Neural progenitor cell (in vitro differentiated cells): ENCODE measurements at regions not wholly inside any gene's neighbourhood (a gene's known extent, or its start where the extent isn't known, plus 50 kb on each side); places are given as distances from the start of the nearest gene placed in this dataset. TPM values are rescaled to one million over a fixed set of nuclear protein-coding genes. Genes with fewer than 3 reads are reported as not detected.

Experiments used
- DNase-seq: peaks from one replicate; pipeline ENCODE4 v3.0.0-alpha.2; 2016; ENCODE audit warnings: low spot score
- H2AFZ ChIP-seq: fragments of 200-600 bp; sonication (generic); replicated peaks from 2 replicates; pipeline ENCODE4 v1.6.1; 2016; ENCODE audit warnings: antibody characterized with exemption
- H3F3A ChIP-seq: fragments of 200-600 bp; sonication (generic); 2 replicates; pipeline ENCODE4 v1.6.1; 2016; ENCODE audit warnings: antibody characterized with exemption, low read depth
- H3K27ac ChIP-seq: fragments of 200-600 bp; sonication (generic); 2 replicates; pipeline ENCODE4 v1.5.1; 2016; ENCODE audit warnings: mild to moderate bottlenecking
- H3K27me3 ChIP-seq: fragments of 200-600 bp; sonication (generic); 2 replicates; pipeline ENCODE4 v1.6.1; 2016; ENCODE audit warnings: mild to moderate bottlenecking, moderate library complexity
- H3K36me3 ChIP-seq: fragments of 200-600 bp; sonication (generic); 2 replicates; pipeline ENCODE4 v1.5.1; 2016
- H3K4me1 ChIP-seq: fragments of 200-600 bp; sonication (generic); 2 replicates; pipeline ENCODE4 v1.6.1; 2016; ENCODE audit warnings: mixed run types
- H3K4me2 ChIP-seq: fragments of 200-600 bp; sonication (generic); 2 replicates; pipeline ENCODE4 v1.6.1; 2016
- H3K4me3 ChIP-seq: fragments of 200-600 bp; sonication (generic); 2 replicates; pipeline ENCODE4 v1.5.1; 2016
- H3K79me2 ChIP-seq: fragments of 200-600 bp; sonication (generic); 2 replicates; pipeline ENCODE4 v1.6.1; 2016; ENCODE audit warnings: low read depth
- H3K9ac ChIP-seq: fragments of 200-600 bp; sonication (generic); 2 replicates; pipeline ENCODE4 v1.6.1; 2016
- H3K9me3 ChIP-seq: fragments of 200-600 bp; sonication (generic); 2 replicates; pipeline ENCODE4 v1.5.1; 2016; ENCODE audit warnings: low read depth
- H4K20me1 ChIP-seq: fragments of 200-600 bp; sonication (generic); 2 replicates; pipeline ENCODE4 v1.6.1; 2016; ENCODE audit warnings: low read depth
- H3K27ac Mint-ChIP-seq: 3 replicates; pipeline ENCODE4 v1.8.0; 2021; ENCODE audit warnings: mixed read lengths
- H3K27me3 Mint-ChIP-seq: 2 replicates; pipeline ENCODE4 v1.8.0; 2022; ENCODE audit warnings: low read depth, mild to moderate bottlenecking, inconsistent platforms, moderate library complexity, mixed read lengths; ENCODE audit not compliant: insufficient read depth
- H3K36me3 Mint-ChIP-seq: 3 replicates; pipeline ENCODE4 v1.8.0; 2021; ENCODE audit warnings: mixed read lengths
- H3K4me1 Mint-ChIP-seq: 3 replicates; pipeline ENCODE4 v1.8.0; 2021; ENCODE audit warnings: mixed read lengths
- H3K4me3 Mint-ChIP-seq: 3 replicates; pipeline ENCODE4 v1.8.0; 2021; ENCODE audit warnings: mild to moderate bottlenecking, moderate library complexity, mixed read lengths
- H3K9me3 Mint-ChIP-seq: 3 replicates; pipeline ENCODE4 v1.8.0; 2020; ENCODE audit warnings: mixed read lengths
- EZH2 ChIP-seq: fragments of 200-600 bp; sonication (generic); IDR thresholded peaks from 2 replicates; pipeline ENCODE4 v1.6.1; 2017; ENCODE audit warnings: antibody characterized with exemption, mild to moderate bottlenecking, moderate library complexity
- EZH2phosphoT487 ChIP-seq: fragments of 200-600 bp; sonication (generic); IDR thresholded peaks from 2 replicates; pipeline ENCODE4 v1.6.1; 2017; ENCODE audit warnings: antibody characterized with exemption
- microRNA counts: library from miRNA; unstranded; fragments of <30 nt; microRNA quantifications from one replicate; lab custom pipeline; 2016
- microRNA-seq: library from miRNA; unstranded; fragments of <30 nt; microRNA quantifications from one replicate; pipeline ENCODE4, GENCODE V29; 2016
- small RNA-seq: library from RNA; depleted of rRNA; stranded (forward); fragments of <200 nt; gene quantifications from one replicate; pipeline ENCODE3, GENCODE V24; 2015
- TF ChIP-seq, protein P1 (sequence below): fragments of 200-600 bp; sonication (generic); IDR thresholded peaks from 2 replicates; pipeline ENCODE4 v1.5.1; 2017; ENCODE audit warnings: antibody characterized with exemption, mild to moderate bottlenecking

GRCh38 chr9:119432428-119432827, 63.2 kb upstream of the BRINP1 start:
- no peaks in the 10 kb centered on the region for H4K20me1 ChIP-seq
- no peak overlapping the region for H3K4me2 ChIP-seq
- no peak for TF ChIP-seq EZH2
- no peak for TF ChIP-seq EZH2phosphoT487
- TF ChIP-seq, protein P1, sequence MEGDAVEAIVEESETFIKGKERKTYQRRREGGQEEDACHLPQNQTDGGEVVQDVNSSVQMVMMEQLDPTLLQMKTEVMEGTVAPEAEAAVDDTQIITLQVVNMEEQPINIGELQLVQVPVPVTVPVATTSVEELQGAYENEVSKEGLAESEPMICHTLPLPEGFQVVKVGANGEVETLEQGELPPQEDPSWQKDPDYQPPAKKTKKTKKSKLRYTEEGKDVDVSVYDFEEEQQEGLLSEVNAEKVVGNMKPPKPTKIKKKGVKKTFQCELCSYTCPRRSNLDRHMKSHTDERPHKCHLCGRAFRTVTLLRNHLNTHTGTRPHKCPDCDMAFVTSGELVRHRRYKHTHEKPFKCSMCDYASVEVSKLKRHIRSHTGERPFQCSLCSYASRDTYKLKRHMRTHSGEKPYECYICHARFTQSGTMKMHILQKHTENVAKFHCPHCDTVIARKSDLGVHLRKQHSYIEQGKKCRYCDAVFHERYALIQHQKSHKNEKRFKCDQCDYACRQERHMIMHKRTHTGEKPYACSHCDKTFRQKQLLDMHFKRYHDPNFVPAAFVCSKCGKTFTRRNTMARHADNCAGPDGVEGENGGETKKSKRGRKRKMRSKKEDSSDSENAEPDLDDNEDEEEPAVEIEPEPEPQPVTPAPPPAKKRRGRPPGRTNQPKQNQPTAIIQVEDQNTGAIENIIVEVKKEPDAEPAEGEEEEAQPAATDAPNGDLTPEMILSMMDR, result no peak
- Mint-ChIP-seq H3K36me3 (no peaks in the 10 kb centered on the region), H3K9me3 (peaks cover 4% of the 10 kb centered on the region), H3K27ac (no peak overlapping the region), H3K4me3 (no peak overlapping the region), H3K4me1 (no peaks in the 10 kb centered on the region), H3K27me3 (no peaks in the 10 kb centered on the region)
- H2AFZ ChIP-seq, result no peak overlapping the region
- H3K36me3 ChIP-seq, result no peaks in the 10 kb centered on the region
- no peaks in the 10 kb centered on the region for H3K79me2 ChIP-seq
- no peak for DNase-seq
- no peak overlapping the region for H3K9ac ChIP-seq
- no peaks in the 10 kb centered on the region for H3F3A ChIP-seq
- no peak overlapping the region for H3K27ac ChIP-seq
- H3K9me3 ChIP-seq, result peaks cover 4% of the 10 kb centered on the region
- no peaks in the 10 kb centered on the region for H3K27me3 ChIP-seq
- no peak overlapping the region for H3K4me3 ChIP-seq
- H3K4me1 ChIP-seq, result no peaks in the 10 kb centered on the region

DNA sequence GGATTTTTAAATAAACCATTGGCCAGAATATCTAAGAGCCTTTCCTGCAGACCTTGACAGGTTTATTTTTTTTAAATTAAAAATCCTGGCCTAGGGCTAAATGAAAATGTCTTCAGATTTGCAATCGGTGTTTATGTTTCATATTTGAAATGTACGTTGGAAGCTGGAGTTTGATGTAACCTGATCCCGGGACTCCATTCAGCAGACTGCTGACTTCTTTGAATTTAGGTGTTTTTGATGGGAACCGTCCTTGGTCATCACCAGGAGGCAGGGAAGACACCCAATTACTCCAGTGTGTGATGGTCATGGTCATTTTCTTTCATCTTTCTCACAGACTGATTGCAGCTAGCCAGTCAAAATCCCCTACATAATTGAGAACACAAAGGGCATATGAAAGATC, 60.1 kb upstream of the BRINP1 start:
- H3K9me3 Mint-ChIP-seq, result peaks cover 8% of the 10 kb centered on the region
- Histone ChIP-seq H2AFZ (no peak overlapping the region), H3K4me1 (no peaks in the 10 kb centered on the region), H3K9me3 (peaks cover 4% of the 10 kb centered on the region), H3K27me3 (no peaks in the 10 kb centered on the region), H3K4me2 (no peak overlapping the region), H3K4me3 (no peak overlapping the region), H4K20me1 (no peaks in the 10 kb centered on the region), H3K9ac (no peak overlapping the region), H3K27ac (no peak overlapping the region), H3F3A (no peaks in the 10 kb centered on the region), H3K79me2 (no peaks in the 10 kb centered on the region), H3K36me3 (no peaks in the 10 kb centered on the region)
- H3K27me3 Mint-ChIP-seq, result no peaks in the 10 kb centered on the region
- no peak overlapping the region for H3K4me3 Mint-ChIP-seq
- no peaks in the 10 kb centered on the region for H3K36me3 Mint-ChIP-seq
- no peaks in the 10 kb centered on the region for H3K4me1 Mint-ChIP-seq
- no peak for DNase-seq
- H3K27ac Mint-ChIP-seq, result no peak overlapping the region
- TF ChIP-seq, protein P1, result no peak
- TF ChIP-seq EZH2, result no peak
- TF ChIP-seq EZH2phosphoT487, result no peak

DNA sequence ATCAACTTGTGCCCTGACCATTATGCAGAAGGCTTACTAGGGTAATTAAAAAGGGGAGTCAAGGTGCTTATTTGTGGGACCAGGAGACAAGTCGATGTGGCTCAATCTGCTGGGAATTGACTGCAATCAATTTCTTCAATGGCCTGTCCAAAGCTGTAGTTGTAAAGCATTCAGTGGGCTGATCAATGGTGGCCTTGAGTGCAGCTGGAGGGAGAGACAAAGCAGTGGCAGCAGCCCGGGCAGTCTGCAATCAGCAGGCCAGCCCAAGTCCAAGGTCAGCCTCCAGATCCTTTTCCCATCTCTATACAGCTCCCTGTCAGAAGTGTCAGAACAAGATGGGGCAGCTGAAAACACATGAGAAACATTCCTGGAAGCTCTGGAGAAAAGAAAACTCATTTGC, 51.0 kb upstream of the BRINP1 start:
- DNase-seq, result no peak
- Histone ChIP-seq H3K79me2 (no peaks in the 10 kb centered on the region), H3K36me3 (no peaks in the 10 kb centered on the region), H3K9ac (no peak overlapping the region), H3K9me3 (no peaks in the 10 kb centered on the region), H3K27ac (no peak overlapping the region), H2AFZ (no peak overlapping the region), H3K4me3 (no peak overlapping the region), H4K20me1 (no peaks in the 10 kb centered on the region), H3K4me2 (no peak overlapping the region), H3K4me1 (no peaks in the 10 kb centered on the region), H3F3A (no peaks in the 10 kb centered on the region), H3K27me3 (no peaks in the 10 kb centered on the region)
- TF ChIP-seq, protein P1, result no peak
- H3K9me3 Mint-ChIP-seq, result no peaks in the 10 kb centered on the region
- no peak overlapping the region for H3K4me3 Mint-ChIP-seq
- no peak overlapping the region for H3K27ac Mint-ChIP-seq
- H3K27me3 Mint-ChIP-seq, result no peaks in the 10 kb centered on the region
- H3K36me3 Mint-ChIP-seq, result no peaks in the 10 kb centered on the region
- no peaks in the 10 kb centered on the region for H3K4me1 Mint-ChIP-seq

MicroRNA genes in the stretch of these regions (microRNA counts, 767-probe panel; counts per million panel counts)
- microRNA hsa-miR-147a (lab: Ali Mortazavi, UCI), result 460 counts per million, percentile 90 among the panel's probes with 10 or more counts

Small RNA genes in the stretch of these regions (microRNA-seq; reads per million reads assigned to microRNA genes)
- gene MIR147A, result not detected

Small RNA genes in the stretch of these regions (small RNA-seq; reads per million reads assigned to genes)
- gene MIR147A, result not detected
